Right renal cortex interstitium (tissue), 3 donors: ENCODE measurements at regions not wholly inside any gene's neighbourhood (a gene's known extent, or its start where the extent isn't known, plus 50 kb on each side); places are given as distances from the start of the nearest gene placed in this dataset.

Source experiments
- DNase-seq, 3 donors: peaks; one replicate each; pipeline ENCODE4 v3.0.0-alpha.2; 2013; ENCODE audit warnings: low read depth in 3 of 3, low spot score in 2 of 3

DNA sequence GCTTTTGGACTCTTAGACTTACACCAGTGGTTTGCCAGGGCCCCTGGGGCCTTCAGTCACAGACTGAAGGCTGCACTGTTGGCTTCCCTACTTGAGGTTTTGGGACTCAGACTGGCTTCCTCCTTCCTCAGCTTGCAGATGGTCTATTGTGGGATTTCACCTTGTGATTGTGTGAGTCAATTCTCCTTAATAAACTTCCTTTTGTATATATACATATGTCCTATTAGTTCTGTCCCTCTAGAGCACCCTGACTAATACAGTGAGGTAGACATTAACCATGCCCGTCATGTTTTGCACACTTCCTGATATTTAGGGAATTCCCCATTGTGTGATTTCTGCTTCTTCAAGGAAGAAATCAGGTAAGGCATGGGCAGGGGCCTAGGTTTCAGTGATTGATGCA lies 147.8 kb upstream of the CA10 start:
- DNase-seq: no peak

DNA sequence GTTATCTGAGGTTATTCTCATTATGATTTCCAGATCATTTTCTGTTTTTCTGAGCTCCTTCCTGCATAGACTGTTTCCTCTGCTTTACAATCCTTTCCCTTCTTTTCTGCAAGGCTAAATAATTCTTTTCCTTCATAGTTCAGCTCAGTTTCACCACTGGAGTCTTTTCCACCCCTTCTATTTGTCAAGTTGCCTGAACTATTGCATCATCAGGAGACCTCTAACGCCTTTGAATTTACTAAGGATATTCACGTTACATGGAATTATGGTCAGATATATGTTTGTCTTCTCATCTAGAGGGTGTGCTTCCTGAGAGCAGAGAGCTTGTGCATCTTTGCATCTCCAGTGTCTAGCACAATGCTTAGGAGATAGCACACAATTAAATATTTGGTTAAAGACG lies 140.4 kb upstream of the CA10 start:
- no peak for DNase-seq

DNA sequence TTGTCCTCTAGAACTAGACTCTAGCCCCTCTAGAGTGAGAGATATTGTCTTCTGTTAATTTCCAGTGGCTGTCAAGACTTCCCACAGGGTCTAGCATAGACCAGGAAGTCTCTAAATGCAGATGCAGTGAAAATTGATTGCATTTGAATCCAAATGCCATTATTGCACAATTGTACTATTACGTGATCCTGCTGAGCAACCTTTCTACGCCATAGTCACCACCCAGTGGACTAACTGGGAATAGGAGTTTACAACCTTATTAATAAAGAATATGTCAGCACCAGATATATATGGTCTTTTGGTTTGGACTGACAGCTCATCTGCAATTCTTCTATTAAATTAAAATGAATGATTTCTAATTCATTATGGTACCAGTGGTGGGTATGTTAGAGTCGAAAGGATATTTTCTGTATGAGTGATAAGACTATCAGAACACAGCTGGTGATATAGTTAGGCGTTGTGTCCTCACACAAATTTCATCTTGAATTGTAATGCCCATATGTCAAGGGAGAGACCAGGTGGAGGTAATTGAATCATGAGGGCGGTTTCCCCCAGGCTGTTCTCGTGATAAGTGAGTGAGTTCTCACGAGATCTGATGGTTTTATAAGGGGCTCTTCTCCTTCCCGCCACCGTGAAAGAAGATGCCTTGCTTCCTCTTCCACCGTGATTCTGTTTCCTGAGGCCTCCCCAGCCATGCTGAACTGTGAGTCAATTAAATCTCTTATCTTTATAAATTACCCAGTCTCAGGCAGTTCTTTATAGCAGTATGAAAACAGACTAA lies 138.9 kb upstream of the CA10 start:
- DNase-seq: no peak

- DNase-seq: no peak
Measured at GRCh38 chr17:52294301-52294700, 135.8 kb upstream of the CA10 start.

DNA sequence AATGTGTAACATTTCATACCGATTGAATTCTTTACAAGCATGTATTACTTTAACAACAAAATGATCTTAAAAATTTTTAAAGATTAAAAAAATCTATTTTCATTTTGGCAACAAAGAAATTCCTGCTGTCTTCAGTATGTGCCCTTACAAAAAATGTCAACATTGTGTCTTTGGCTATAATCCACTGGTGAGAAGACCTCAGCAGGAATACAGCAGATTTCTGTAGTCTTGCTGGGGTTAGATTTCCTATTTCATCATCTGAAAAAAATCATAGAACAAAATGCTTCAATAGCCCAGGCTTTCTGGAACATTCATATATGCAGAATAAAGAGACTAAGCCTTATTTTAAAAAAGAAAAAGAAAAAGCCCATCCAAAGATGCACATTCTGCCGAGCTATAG lies 129.1 kb upstream of the CA10 start:
- DNase-seq: no peak

DNA sequence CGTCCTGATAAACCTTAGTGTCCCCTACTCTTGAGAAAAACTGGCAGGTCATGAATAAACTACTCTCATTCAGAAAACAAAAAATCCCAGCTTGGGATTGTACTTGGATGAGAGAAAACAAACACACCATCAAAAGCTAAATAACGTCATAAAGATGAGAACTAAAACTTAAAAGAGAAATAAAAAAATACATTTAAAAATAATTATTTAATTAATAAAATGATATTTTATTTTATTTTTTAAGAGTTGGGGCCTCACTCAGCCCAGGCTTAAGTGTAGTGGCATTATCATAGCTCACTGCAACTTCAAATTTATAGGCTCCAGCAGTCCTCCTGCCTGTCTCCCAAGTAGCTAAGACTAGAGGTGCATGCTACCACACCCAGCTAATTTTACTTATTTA lies 125.4 kb upstream of the CA10 start:
- no peak for DNase-seq

DNA sequence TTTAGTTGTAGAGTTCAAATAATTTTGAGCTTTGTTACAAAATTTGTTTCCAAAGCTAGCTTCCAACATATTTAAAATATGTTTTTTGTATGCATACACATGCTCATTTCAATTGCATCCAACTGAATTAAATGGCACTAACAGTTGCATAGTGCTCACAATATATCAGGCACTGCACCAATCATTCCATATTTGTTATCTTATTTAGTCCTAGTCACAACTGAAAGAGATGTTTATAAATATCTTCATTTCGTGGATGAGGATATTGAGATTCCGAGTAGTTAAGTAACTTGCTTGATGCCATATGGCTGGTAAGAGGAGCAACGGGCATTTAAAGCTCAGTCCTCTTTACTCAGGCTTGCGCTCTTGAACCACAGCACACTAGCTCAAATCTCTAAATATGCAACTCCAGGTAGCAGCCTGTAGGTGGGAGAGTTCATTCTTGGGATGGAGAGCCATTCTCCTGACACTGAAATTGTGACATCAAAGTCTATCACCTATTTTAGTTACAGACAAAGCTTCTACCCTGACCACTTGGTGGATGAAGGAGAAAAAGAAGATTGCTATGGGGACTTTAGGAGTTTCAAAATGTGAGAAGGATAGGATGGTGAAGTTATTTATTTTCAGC lies 118.0 kb upstream of the CA10 start:
- DNase-seq: no peak

GRCh38 chr17:52271781-52272180 lies 113.3 kb upstream of the CA10 start:
- DNase-seq: no peak

DNA sequence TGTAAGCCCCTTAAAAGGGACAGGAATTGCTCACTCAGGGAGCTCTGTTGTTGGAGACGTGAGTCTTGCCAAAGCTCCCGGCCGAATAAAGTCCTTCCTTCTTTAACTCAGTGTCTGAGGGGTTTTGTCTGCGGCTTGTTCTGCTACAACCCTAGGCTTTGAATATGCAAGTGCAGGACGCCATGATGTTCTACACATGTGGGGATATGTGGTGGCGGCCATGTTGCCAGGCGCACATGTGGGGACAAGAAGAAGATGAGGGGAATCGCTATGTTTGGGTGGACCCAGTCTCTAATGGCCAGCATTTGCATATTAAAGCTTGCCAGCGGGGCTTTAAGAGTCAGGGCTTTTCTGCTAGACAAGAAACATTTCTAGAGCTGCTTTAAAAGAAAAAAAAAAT lies 96.8 kb upstream of the CA10 start:
- no peak for DNase-seq

DNA sequence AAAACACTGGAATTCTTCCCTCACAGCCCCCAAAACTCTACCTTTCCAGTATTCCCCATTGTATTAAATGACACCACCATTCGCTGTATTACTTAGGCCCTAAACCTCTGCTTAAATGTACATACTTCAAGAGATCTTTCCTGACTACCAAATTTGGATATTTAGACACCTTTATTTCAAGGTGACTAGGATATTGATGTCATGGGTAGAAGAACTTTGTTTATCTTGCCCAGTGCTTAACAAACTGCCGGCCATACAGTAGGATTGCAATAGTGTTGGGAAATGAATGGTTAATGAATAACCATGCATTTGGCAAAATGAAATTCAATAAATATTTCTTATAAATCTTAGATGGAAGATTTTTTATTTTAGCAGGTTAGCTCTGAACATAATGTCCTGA lies 86.2 kb upstream of the CA10 start:
- DNase-seq: no peak

DNA sequence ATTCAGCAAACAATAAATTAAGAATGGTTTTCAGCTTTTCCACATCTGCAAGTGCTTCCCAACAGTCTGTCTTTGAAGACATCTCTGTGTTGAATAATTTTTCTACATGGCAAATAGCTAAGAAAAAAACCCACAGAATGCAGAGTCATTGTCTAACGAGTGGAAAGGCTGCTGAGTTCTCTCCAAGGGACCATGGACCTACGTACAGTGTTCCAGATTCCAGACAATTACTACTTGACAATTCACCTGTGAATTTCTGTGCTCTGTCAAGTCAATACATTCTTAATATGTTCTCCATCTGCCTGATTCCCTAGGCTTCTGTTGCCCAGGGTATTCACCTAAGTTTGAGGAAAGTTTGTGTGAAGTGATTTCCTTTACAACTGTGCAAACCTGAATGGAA lies 83.8 kb upstream of the CA10 start:
- no peak for DNase-seq

DNA sequence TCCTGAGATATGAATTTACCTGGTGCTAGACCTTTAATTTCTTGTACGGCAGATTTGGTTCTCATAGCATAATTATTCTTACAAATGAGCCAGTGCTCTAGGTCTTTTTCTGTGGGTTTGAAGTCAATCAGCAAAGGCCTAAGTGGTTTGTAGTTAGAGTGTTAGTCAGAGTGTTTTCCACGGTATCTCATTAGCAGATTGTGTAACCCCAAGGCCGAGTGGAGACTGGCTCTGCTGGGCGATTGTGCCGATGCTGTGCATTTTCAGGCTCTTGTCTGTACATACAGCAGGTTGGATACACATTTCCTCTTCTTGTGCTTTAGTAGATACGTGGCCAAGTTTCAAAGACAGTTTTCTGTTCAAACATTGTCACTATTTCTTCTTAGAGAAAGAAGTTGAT lies 78.6 kb upstream of the CA10 start:
- DNase-seq: no peak

DNA sequence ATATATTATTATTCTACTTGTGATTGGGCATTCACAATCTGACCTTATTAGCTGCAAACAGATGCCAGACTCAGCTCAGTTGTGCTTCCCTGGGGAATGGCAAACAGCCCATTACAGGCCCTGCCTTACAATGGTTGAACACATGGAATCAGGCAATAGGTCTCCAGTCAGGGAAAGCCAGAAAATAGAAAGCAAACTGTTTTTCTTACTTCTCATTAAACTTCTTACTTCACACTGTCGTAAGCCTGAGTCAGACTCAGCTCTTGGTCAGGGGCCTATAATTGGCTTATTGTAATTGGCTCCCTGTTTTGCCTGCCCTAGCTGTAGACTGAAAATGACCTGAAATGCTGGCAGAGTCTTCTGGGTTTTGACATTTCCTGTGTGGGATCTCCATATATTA lies 77.0 kb upstream of the CA10 start:
- no peak for DNase-seq

DNA sequence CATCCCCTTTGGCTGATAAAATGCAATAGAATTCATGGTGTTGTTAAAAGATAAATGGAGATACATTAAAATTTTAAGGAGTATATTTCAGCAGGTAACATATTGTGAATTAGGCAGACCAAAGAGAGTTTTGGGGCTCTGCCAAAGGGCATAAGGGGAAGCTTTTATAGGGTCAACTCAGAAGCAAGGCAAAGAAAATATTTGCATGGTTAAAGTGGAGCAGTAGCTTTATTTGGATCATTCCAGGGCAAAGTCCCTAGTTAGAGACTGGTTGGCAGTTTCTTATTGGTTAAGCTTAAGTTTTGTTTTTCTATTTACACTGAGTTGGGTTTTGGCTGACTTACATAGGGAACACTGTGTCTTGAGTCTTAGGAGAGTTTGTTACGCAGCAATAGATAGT lies 75.1 kb upstream of the CA10 start:
- no peak for DNase-seq

DNA sequence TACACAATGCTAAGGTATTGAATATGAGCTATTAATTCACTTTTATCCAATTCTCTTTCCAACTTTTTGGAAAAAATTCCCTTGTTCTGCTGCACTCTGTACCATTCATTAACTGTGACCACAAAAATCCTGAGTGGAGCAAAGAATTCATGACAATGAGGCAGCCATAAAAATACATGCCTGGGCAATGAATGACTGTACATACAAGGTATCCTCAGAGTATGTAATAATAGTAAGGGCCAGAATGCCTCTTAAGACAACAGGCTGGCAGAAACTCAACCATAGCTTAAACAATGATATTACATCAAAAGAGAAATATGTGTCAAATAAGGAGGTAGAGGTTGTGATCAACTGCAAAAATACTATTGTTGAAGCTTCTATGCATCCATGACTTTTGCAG lies 74.7 kb upstream of the CA10 start:
- DNase-seq: no peak

DNA sequence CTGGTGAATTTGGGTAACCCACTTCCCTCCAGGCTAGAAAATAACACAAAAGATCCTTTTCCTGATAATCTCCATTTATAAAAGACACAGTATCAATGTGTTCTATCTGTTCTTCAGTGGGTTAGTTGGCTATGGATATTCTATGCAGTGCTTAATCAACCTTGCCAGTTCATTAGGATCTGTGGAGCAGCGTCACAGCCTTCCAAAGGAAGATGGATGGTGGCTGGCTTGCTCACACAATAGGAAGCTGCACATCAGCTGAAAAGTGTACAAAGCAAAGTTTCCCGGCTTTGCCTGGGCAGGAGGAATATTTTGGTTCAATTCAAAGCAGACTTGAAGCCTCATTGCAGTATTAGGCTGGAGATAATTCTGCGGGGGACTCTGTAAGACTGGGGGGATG lies 70.3 kb upstream of the CA10 start:
- no peak for DNase-seq

- DNase-seq: no peak
Measured at GRCh38 chr17:52227926-52228325, 69.4 kb upstream of the CA10 start.

GRCh38 chr17:52213451-52213850 lies 54.9 kb upstream of the CA10 start:
- no peak for DNase-seq

DNA sequence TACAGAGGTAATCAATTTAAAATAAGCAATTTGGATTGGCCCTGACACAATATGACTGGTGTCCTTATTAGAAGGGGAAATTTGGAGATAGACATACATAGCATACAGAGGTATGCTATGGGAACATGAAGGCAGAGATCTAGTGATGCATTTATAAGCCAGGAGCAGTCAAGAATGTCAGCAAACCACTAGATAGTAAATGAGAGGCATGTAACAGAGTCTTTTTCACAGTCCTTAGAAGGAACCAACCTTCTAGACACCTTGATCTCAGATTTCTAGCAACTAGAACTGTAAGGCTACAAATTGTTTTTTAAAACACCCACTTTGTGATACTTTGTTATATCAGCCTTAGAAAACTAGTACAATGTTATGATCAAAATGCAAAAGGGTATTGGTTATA lies 54.3 kb upstream of the CA10 start:
- no peak for DNase-seq

DNA sequence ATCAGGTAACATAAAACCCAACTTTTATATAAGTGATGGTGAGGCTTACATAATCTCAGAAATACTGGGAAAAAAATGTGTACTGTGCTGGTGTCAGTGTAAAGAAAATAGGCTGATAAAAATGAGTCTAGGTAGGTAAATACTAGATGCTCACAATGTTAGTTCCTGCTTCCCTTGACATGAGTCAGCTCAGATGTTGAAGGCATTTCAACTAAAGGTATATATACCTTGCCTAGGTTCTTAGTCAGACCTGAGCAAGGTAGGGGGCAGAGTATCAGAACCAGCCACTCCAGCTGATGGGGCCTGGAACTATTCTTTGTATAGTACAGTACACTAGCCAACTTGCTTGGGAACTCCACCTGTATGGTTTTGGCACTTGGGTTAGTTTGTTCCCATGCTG lies 51.0 kb upstream of the CA10 start:
- no peak for DNase-seq
